Endodermal cell (in vitro differentiated cells): ENCODE measurements at regions not wholly inside any gene's neighbourhood (a gene's known extent, or its start where the extent isn't known, plus 50 kb on each side); places are given as distances from the start of the nearest gene placed in this dataset.

Experiments used
- DNase-seq: peaks from one replicate; pipeline ENCODE4 v3.0.0-alpha.2; 2017
- H3K27ac ChIP-seq: 2 replicates; pipeline ENCODE4 v1.5.1; 2013; ENCODE audit warnings: mild to moderate bottlenecking, low read depth, low read length, moderate library complexity
- H3K27me3 ChIP-seq: 2 replicates; pipeline ENCODE4 v1.6.1; 2013; ENCODE audit warnings: mild to moderate bottlenecking, low read length, moderate library complexity; ENCODE audit not compliant: insufficient read depth, control insufficient read depth, poor library complexity, severe bottlenecking
- H3K36me3 ChIP-seq: 2 replicates; pipeline ENCODE4 v1.7.0; 2013; ENCODE audit warnings: mild to moderate bottlenecking, low read length, moderate library complexity; ENCODE audit not compliant: control insufficient read depth, insufficient read depth
- H3K4me1 ChIP-seq: one replicate; pipeline ENCODE4 v1.7.0; 2013; ENCODE audit warnings: low read length; ENCODE audit not compliant: control insufficient read depth, insufficient read depth
- H3K4me3 ChIP-seq: 2 replicates; pipeline ENCODE4 v1.5.1; 2013; ENCODE audit warnings: mild to moderate bottlenecking, low read length, moderate library complexity
- H3K9ac ChIP-seq: 2 replicates; pipeline ENCODE4 v1.6.1; 2013; ENCODE audit warnings: mild to moderate bottlenecking, low read length, moderate library complexity; ENCODE audit not compliant: poor library complexity, severe bottlenecking; ENCODE audit errors: extremely low read depth
- H3K9me3 ChIP-seq: 2 replicates; pipeline ENCODE4 v1.6.1; 2013; ENCODE audit warnings: mild to moderate bottlenecking, low read length, moderate library complexity; ENCODE audit not compliant: control insufficient read depth
- H3K27ac Mint-ChIP-seq: 2 replicates; pipeline ENCODE4 v1.8.0; 2020; ENCODE audit warnings: mixed read lengths
- H3K27me3 Mint-ChIP-seq: 2 replicates; pipeline ENCODE4 v1.8.0; 2021; ENCODE audit warnings: mild to moderate bottlenecking, mixed read lengths; ENCODE audit not compliant: insufficient read depth
- H3K36me3 Mint-ChIP-seq: 2 replicates; pipeline ENCODE4 v1.8.0; 2020; ENCODE audit warnings: low read depth, mixed read lengths
- H3K4me1 Mint-ChIP-seq: 2 replicates; pipeline ENCODE4 v1.8.0; 2020; ENCODE audit warnings: mixed read lengths
- H3K4me3 Mint-ChIP-seq: 2 replicates; pipeline ENCODE4 v1.8.0; 2020; ENCODE audit warnings: mild to moderate bottlenecking, moderate library complexity, mixed read lengths
- H3K9me3 Mint-ChIP-seq: 2 replicates; pipeline ENCODE4 v1.8.0; 2020; ENCODE audit warnings: mild to moderate bottlenecking, mixed read lengths
- WGBS, 2 experiments: methylation state at CpG; one replicate each; pipeline versions ENCODE4 v1.1.5 to v1.1.7; 2013; ENCODE audit warnings: missing lambda C conversion rate in 2 of 2, mixed read lengths in 1 of 2; ENCODE audit not compliant: insufficient coverage in 1 of 2, insufficient read length in 1 of 2; 5-methylcytosine and 5-hydroxymethylcytosine counted together
- TF ChIP-seq, protein P1 (sequence below): fragments of 200-600 bp; sonication (generic); conservative IDR thresholded peaks from 2 replicates; pipeline ENCODE4 v1.5.0; 2021; ENCODE audit warnings: antibody characterized with exemption, mild to moderate bottlenecking

- no peak overlapping the region for H3K27ac Mint-ChIP-seq
- Histone ChIP-seq H3K4me1 (no peaks in the 10 kb centered on the region), H3K36me3 (no peaks in the 10 kb centered on the region), H3K9ac (no peak overlapping the region), H3K9me3 (no peaks in the 10 kb centered on the region), H3K4me3 (no peak overlapping the region), H3K27ac (no peak overlapping the region), H3K27me3 (no peaks in the 10 kb centered on the region)
- WGBS, 2 experiments: 75 to 77% methylated on average over 4 to 5 of the region's 5 CpGs
- TF ChIP-seq, protein P1, sequence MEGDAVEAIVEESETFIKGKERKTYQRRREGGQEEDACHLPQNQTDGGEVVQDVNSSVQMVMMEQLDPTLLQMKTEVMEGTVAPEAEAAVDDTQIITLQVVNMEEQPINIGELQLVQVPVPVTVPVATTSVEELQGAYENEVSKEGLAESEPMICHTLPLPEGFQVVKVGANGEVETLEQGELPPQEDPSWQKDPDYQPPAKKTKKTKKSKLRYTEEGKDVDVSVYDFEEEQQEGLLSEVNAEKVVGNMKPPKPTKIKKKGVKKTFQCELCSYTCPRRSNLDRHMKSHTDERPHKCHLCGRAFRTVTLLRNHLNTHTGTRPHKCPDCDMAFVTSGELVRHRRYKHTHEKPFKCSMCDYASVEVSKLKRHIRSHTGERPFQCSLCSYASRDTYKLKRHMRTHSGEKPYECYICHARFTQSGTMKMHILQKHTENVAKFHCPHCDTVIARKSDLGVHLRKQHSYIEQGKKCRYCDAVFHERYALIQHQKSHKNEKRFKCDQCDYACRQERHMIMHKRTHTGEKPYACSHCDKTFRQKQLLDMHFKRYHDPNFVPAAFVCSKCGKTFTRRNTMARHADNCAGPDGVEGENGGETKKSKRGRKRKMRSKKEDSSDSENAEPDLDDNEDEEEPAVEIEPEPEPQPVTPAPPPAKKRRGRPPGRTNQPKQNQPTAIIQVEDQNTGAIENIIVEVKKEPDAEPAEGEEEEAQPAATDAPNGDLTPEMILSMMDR: no peak
- H3K27me3 Mint-ChIP-seq: no peaks in the 10 kb centered on the region
- no peak overlapping the region for H3K4me3 Mint-ChIP-seq
- no peaks in the 10 kb centered on the region for H3K36me3 Mint-ChIP-seq
- H3K4me1 Mint-ChIP-seq: peaks cover 3% of the 10 kb centered on the region
- peaks cover 3% of the 10 kb centered on the region for H3K9me3 Mint-ChIP-seq
- no peak for DNase-seq
Observed at GRCh38 chr7:19390795-19391194, 245.6 kb upstream of the FERD3L start.

DNA sequence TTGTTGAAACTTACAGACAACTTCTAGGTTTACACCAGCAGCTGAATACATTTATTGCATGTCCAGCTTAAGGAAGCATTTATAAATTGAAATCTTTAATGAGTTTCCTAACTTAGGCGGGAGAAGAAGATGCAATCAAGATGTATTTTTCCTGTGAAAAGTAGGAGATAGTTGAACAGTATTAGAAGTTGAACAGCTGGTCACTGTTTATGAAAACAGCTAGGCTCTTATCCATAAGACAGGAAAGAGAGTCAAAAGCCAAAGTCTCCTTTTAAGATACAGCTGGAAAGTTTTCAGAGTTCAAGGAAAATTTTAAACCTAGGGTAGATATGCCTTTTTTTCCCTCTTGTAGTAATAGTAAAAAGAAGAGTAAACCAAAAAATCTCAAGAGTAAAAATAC lies 236.1 kb upstream of the FERD3L start:
- Histone ChIP-seq H3K36me3 (no peaks in the 10 kb centered on the region), H3K27ac (no peak overlapping the region), H3K27me3 (no peaks in the 10 kb centered on the region), H3K4me1 (no peaks in the 10 kb centered on the region), H3K4me3 (no peak overlapping the region), H3K9ac (no peak overlapping the region), H3K9me3 (no peaks in the 10 kb centered on the region)
- Mint-ChIP-seq H3K27ac (no peak overlapping the region), H3K4me3 (no peak overlapping the region), H3K36me3 (no peaks in the 10 kb centered on the region), H3K27me3 (no peaks in the 10 kb centered on the region), H3K9me3 (no peaks in the 10 kb centered on the region), H3K4me1 (no peaks in the 10 kb centered on the region)
- TF ChIP-seq, protein P1: no peak
- no peak for DNase-seq
- 92 to 95% methylated on average over 1 of the region's 1 CpG for WGBS, 2 experiments

DNA sequence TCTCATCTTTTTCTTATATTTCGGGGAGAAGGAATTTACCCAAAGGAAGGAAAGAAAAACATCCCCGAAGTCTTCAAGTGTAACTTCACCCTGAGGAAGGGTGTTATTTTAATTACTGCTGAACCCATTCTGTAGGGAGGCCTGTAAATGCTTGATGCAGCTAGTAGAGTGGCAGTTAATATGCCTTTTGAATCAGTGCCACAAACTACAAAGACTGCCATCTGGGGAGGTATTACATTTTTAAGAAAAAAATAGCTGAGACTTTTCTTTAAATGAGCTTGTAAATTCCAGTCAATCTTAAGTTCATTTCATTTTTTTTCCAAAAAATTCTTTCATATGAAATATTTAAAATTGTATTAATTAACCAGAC lies 233.1 kb upstream of the FERD3L start:
- TF ChIP-seq, protein P1: no peak
- Mint-ChIP-seq H3K36me3 (no peaks in the 10 kb centered on the region), H3K4me3 (no peak overlapping the region), H3K27me3 (no peaks in the 10 kb centered on the region), H3K27ac (no peak overlapping the region), H3K4me1 (no peaks in the 10 kb centered on the region), H3K9me3 (peaks cover 5% of the 10 kb centered on the region)
- Histone ChIP-seq H3K9ac (no peak overlapping the region), H3K27me3 (no peaks in the 10 kb centered on the region), H3K36me3 (no peaks in the 10 kb centered on the region), H3K9me3 (no peaks in the 10 kb centered on the region), H3K4me1 (no peaks in the 10 kb centered on the region), H3K27ac (no peak overlapping the region), H3K4me3 (no peak overlapping the region)
- DNase-seq: no peak
- 71 to 93% methylated on average over 1 to 2 of the region's 2 CpGs for WGBS, 2 experiments
